ENCODE measurements at regions not wholly inside any gene's neighbourhood (a gene's known extent, or its start where the extent isn't known, plus 50 kb on each side); places are given as distances from the start of the nearest gene placed in this dataset.

DNA sequence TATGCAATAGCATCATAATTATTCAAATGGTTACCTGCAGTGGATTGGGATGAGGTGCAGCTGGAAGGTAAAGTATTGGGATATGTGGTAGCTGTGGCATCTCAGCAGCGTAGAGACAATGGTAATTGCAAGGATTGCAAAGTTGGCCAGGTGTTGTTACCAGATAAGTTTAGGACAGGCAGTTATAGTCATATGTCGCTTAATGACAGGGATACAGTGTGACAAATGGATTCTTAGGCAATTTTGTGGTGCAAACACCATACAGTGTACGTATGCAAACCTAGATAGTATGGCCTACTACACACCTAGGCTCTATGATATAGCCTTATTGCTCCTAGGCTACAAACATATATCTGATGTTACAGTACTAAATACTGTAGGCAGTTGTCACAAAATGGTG, 163.5 kb upstream of the LYZL2 start:
- Histone ChIP-seq H3K9ac (no peak overlapping the region), H3K4me3 (no peak overlapping the region), H3K27ac (no peak overlapping the region), H3K27me3 (no peaks in the 10 kb centered on the region), H3K4me1 (no peaks in the 10 kb centered on the region), H3K4me2 (no peak overlapping the region), H3K36me3 (no peaks in the 10 kb centered on the region), H4K20me1 (no peaks in the 10 kb centered on the region), H3K9me3 (replicated peaks in 1 of 11) (no peaks in the 10 kb centered on the region)
- no peak for TF ChIP-seq Cebpa-rat (IDR thresholded peaks at IDR 0.05)

DNA sequence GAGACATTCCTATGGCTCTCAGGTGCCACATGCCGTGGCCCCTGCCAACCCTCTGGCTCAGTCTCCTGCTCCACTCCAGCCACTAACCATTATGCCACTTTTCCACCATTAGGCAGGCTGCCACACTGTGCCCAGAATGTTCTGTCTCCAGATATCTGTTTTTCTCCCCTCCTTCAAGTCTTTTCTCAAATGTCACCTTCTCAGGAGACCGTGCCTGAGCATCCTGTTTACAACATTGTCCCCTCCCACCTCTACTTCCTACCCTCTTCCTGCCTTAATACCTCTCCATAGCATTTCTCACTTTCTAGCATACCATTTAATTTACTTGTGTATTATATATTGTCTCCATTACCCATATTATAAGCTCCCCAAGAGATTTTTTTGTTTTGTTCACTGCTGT, 162.5 kb upstream of the LYZL2 start:
- Histone ChIP-seq H4K20me1 (no peaks in the 10 kb centered on the region), H3K9me3 (replicated peaks in 1 of 11) (no peaks in the 10 kb centered on the region), H3K27me3 (peaks cover 0 to under 1% (median 0%) of the 10 kb centered on the region in 11 experiments; a peak in 2 of 22 replicates), H3K4me3 (no peak overlapping the region), H3K9ac (no peak overlapping the region), H3K36me3 (no peaks in the 10 kb centered on the region), H3K4me1 (no peaks in the 10 kb centered on the region), H3K27ac (no peak overlapping the region), H3K4me2 (no peak overlapping the region)
- TF ChIP-seq Cebpa-rat (IDR thresholded peaks at IDR 0.05) = no peak

DNA sequence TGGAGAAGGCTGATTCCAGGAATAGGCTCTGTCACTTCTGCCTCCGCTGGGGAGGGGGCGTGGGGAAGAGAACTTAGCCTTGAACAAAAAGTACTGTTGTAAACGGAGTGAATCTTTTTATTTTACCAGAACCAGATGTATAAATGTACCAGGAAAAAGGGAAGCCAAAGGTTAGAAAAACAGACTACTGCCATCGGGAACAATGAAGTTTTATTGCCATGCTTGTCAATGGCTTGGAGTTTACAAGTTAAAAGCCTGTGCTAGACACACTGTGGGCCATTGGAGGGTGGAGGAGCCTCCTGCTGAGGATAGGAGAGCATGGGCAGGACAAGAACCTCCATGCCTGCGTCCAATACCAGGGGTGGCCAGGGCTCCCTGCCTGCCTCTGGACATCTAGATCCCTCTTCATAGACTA, 161.7 kb upstream of the LYZL2 start:
- H3K27ac ChIP-seq = no peak overlapping the region
- TF ChIP-seq Cebpa-rat (IDR thresholded peaks at IDR 0.05) = no peak
- H3K4me3 ChIP-seq = no peak overlapping the region
- no peaks in the 10 kb centered on the region for H4K20me1 ChIP-seq
- H3K36me3 ChIP-seq = no peaks in the 10 kb centered on the region
- H3K9ac ChIP-seq = no peak overlapping the region
- H3K4me1 ChIP-seq = no peaks in the 10 kb centered on the region
- peaks cover 3 to 9% (median 5%) of the 10 kb centered on the region in 11 experiments for H3K27me3 ChIP-seq
- H3K4me2 ChIP-seq = no peak overlapping the region
- H3K9me3 ChIP-seq (replicated peaks in 1 of 11) = no peaks in the 10 kb centered on the region

DNA sequence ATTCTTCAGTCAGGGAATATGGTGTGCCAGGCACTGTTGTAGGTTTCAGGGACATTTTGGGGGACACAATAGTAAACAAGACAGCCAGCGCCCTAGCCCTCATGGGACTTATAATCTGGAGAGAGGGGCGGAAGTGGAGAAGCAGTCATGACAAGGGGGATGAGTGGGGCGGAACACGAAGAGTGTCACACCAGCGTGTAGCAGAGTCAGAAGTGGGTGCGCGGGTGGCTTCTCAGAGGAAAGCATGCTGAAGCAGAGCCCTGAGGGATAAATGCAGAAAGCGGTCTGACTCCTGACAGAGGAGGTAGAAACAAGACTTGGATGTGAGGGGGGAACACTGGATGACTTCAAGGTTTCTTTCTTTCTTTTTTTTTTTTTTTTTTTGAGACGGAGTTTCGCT, 160.3 kb upstream of the LYZL2 start:
- Histone ChIP-seq H3K27me3 (peaks cover 17 to 23% (median 19%) of the 10 kb centered on the region in 11 experiments), H3K27ac (no peak overlapping the region), H3K4me3 (no peak overlapping the region), H3K4me2 (no peak overlapping the region), H3K9me3 (replicated peaks in 1 of 11) (no peaks in the 10 kb centered on the region), H3K4me1 (peaks cover 0 to 8% (median 4%) of the 10 kb centered on the region in 10 experiments; a peak in 8 of 20 replicates), H4K20me1 (no peaks in the 10 kb centered on the region; a peak in 1 of 22 replicates), H3K9ac (no peak overlapping the region), H3K36me3 (no peaks in the 10 kb centered on the region)
- TF ChIP-seq Cebpa-rat (IDR thresholded peaks at IDR 0.05) = no peak

DNA sequence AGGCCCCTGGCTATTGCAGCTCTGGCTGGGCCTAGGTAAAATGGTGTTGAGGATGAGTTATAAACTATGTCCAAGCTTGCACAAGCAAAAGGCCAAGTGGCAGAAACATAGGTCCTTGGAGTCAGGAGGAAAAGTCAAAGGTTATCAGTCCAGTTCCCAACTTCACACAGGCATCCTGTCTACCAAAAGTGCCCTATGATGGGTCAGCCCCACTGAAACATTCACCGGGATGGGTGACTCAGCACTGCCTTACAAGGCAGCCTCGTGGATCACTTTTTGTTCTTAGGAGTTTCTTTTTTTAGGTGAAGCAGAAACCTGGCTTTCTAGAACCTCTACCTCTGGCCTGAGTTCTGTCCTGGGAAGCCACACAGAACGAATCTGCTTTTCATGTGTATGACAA, 158.8 kb upstream of the LYZL2 start:
- no peaks in the 10 kb centered on the region; a peak in 1 of 22 replicates for H4K20me1 ChIP-seq
- H3K36me3 ChIP-seq = no peaks in the 10 kb centered on the region
- H3K4me2 ChIP-seq = no peak overlapping the region; a peak in 1 of 22 replicates
- H3K27ac ChIP-seq = no peak overlapping the region
- H3K27me3 ChIP-seq = peaks cover 20 to 29% (median 26%) of the 10 kb centered on the region in 11 experiments
- H3K9ac ChIP-seq = no peak overlapping the region
- no peak for TF ChIP-seq Cebpa-rat (IDR thresholded peaks at IDR 0.05)
- no peaks in the 10 kb centered on the region for H3K9me3 ChIP-seq (replicated peaks in 1 of 11)
- no peak overlapping the region for H3K4me3 ChIP-seq
- peaks cover 0 to 15% (median 8%) of the 10 kb centered on the region in 10 experiments; a peak in 9 of 20 replicates for H3K4me1 ChIP-seq

DNA sequence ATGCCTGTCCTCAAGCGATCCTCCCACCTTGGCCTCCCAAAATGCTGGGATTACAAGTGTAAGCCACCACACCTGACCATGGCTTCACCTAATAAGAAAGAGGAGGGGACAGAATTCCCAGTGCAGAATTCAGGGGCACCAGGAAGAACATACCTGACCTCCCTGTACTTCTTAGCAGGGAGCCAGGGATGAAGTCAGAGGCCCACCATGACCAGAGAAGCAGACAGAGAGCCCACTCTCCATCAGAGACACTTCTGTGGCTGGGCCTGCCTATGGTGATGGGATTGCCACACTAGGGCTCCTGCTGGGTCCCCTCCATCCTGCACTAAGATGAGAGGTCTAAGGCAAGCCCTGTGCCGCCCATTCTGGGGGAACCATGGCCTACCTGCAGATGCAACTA, 157.4 kb upstream of the LYZL2 start:
- H3K4me1 ChIP-seq = peaks cover 0 to 15% (median 8%) of the 10 kb centered on the region in 10 experiments; a peak in 9 of 20 replicates
- H3K9me3 ChIP-seq (replicated peaks in 1 of 11) = no peaks in the 10 kb centered on the region
- H3K4me3 ChIP-seq = no peak overlapping the region
- H3K4me2 ChIP-seq = no peak overlapping the region
- no peak for TF ChIP-seq Cebpa-rat (IDR thresholded peaks at IDR 0.05)
- no peaks in the 10 kb centered on the region for H3K36me3 ChIP-seq
- H3K27me3 ChIP-seq = peaks cover 20 to 29% (median 26%) of the 10 kb centered on the region in 11 experiments
- no peak overlapping the region for H3K27ac ChIP-seq
- H3K9ac ChIP-seq = no peak overlapping the region
- no peaks in the 10 kb centered on the region; a peak in 1 of 22 replicates for H4K20me1 ChIP-seq

DNA sequence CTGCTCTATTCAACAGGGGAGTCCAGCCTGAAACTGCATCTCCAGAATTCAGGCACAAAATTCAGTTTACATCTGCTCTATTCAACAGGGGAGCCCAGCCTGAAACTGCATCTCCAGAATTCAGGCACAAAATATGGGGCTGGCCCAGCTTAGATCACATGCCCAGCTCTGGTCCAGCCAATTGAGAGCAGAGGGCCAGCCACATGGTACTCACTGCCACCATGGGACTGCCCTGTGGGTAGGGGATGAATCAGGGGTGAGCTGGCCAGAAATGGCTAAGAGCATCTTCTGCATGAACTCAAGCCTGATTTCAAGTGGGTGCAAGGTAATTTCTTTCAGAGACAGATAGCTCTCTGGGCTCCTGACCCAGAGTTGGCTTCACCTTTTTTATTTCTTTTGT, 156.6 kb upstream of the LYZL2 start:
- Histone ChIP-seq H4K20me1 (no peaks in the 10 kb centered on the region; a peak in 1 of 22 replicates), H3K27me3 (peaks cover 20 to 29% (median 26%) of the 10 kb centered on the region in 11 experiments), H3K9me3 (replicated peaks in 1 of 11) (no peaks in the 10 kb centered on the region), H3K4me1 (peaks cover 0 to 15% (median 8%) of the 10 kb centered on the region in 10 experiments; a peak in 9 of 20 replicates), H3K4me3 (no peak overlapping the region), H3K4me2 (no peak overlapping the region), H3K36me3 (no peaks in the 10 kb centered on the region), H3K9ac (no peak overlapping the region), H3K27ac (no peak overlapping the region)
- no peak for TF ChIP-seq Cebpa-rat (IDR thresholded peaks at IDR 0.05)

DNA sequence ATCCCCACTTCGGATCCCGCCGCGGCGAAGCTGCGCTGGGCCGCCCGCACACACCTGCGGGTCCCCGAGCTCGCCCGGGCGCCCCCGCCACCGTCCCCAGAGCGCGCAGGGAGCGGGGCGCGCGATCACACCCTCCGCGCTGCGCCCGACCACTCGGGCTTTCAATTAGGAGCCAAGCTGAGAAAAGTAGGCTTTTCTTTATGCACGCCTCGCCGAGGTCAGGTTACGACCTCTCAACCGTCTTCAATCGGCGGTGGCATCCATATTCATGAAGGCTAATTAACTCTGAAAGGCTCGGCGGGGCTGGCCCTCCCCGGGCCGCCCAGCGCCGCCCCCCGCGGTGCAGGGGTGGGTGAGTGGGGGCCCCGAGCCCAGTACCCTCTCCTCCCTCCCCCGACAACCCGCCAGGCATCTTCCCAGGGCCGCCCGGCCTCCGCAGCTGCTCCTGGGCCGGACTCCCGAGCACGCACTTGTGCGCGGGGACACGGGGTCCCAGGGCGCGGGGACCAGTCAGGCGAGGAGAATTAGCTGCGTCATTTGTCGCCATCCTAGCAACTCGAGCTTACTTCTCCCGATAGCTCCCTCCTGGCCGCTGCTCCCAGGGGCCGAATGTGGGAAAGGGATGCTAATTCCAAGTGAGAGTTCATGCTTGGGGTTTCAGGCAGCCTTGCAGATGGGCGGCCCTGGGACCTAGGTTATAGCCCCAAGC, 155.5 kb upstream of the LYZL2 start:
- no peaks in the 10 kb centered on the region; a peak in 1 of 22 replicates for H4K20me1 ChIP-seq
- H3K4me2 ChIP-seq = peak overlapping the region; percentile 93 to 100 (median 99)
- no peak for TF ChIP-seq Cebpa-rat (IDR thresholded peaks at IDR 0.05)
- peaks cover 0 to 15% (median 8%) of the 10 kb centered on the region in 10 experiments; a peak in 9 of 20 replicates for H3K4me1 ChIP-seq
- H3K36me3 ChIP-seq = no peaks in the 10 kb centered on the region
- peak overlapping the region; percentile 54 to 79 (median 72) for H3K9ac ChIP-seq
- H3K27ac ChIP-seq = peak overlapping the region in 8 of 11 experiments; percentile 6 to 56 (median 30); a peak in 12 of 22 replicates
- H3K9me3 ChIP-seq (replicated peaks in 1 of 11) = no peaks in the 10 kb centered on the region
- peaks cover 20 to 29% (median 26%) of the 10 kb centered on the region in 11 experiments for H3K27me3 ChIP-seq
- peak overlapping the region; percentile 65 to 81 (median 71) for H3K4me3 ChIP-seq

DNA sequence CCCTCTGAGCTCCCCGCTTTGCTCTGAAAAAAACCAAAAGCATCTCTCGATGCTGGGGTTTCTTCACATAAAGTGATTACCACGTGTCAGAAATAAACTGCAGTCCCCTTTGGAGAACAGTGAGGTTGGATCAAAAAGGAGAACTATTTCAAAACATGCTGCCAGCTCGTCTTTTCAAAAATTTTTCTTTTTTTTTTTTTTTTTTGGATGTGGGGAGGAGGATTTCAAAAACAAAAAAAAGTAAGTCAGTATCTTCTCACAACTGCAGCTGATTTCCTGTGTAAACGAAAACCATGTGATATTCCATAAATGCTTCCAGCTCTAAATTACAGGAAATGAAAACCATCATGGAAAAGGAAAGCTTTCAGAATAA, 155.0 kb upstream of the LYZL2 start:
- Histone ChIP-seq H3K27ac (peak overlapping the region in 7 of 11 experiments; percentile 6 to 56 (median 51); a peak in 12 of 22 replicates), H3K27me3 (peaks cover 20 to 29% (median 26%) of the 10 kb centered on the region in 11 experiments), H3K4me3 (peak overlapping the region; percentile 65 to 81 (median 71)), H3K36me3 (no peaks in the 10 kb centered on the region), H3K9me3 (replicated peaks in 1 of 11) (no peaks in the 10 kb centered on the region), H3K4me1 (peaks cover 0 to 15% (median 8%) of the 10 kb centered on the region in 10 experiments; a peak in 9 of 20 replicates), H3K9ac (peak overlapping the region; percentile 54 to 79 (median 72)), H3K4me2 (peak overlapping the region; percentile 93 to 100 (median 99)), H4K20me1 (no peaks in the 10 kb centered on the region; a peak in 1 of 22 replicates)
- TF ChIP-seq Cebpa-rat (IDR thresholded peaks at IDR 0.05) = no peak

All from BLaER1 treated with 17β-estradiol and CSF1 and Interleukin-3, amounts not matched to agents 10 nM and 100 nM (cell line).